GM20000 (cell line): ENCODE measurements at regions not wholly inside any gene's neighbourhood (a gene's known extent, or its start where the extent isn't known, plus 50 kb on each side); places are given as distances from the start of the nearest gene placed in this dataset.

Experiments used
- DNase-seq: peaks from one replicate; pipeline ENCODE4 v3.0.0; 2012; ENCODE audit warnings: low spot score
- TF ChIP-seq, protein P1 (sequence below): IDR thresholded peaks from 2 replicates; pipeline ENCODE4 v1.5.1; 2012; ENCODE audit warnings: mild to moderate bottlenecking, control low read depth; ENCODE audit errors: extremely low read depth, missing control alignments

GRCh38 chr7:20931739-20932138, 145.1 kb upstream of the SP8 start:
- TF ChIP-seq, protein P1, sequence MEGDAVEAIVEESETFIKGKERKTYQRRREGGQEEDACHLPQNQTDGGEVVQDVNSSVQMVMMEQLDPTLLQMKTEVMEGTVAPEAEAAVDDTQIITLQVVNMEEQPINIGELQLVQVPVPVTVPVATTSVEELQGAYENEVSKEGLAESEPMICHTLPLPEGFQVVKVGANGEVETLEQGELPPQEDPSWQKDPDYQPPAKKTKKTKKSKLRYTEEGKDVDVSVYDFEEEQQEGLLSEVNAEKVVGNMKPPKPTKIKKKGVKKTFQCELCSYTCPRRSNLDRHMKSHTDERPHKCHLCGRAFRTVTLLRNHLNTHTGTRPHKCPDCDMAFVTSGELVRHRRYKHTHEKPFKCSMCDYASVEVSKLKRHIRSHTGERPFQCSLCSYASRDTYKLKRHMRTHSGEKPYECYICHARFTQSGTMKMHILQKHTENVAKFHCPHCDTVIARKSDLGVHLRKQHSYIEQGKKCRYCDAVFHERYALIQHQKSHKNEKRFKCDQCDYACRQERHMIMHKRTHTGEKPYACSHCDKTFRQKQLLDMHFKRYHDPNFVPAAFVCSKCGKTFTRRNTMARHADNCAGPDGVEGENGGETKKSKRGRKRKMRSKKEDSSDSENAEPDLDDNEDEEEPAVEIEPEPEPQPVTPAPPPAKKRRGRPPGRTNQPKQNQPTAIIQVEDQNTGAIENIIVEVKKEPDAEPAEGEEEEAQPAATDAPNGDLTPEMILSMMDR = no peak
- no peak for DNase-seq

GRCh38 chr7:20932785-20933527, 146.3 kb upstream of the SP8 start:
- TF ChIP-seq, protein P1 = no peak
- DNase-seq = no peak

GRCh38 chr7:20945451-20945850, 158.8 kb upstream of the SP8 start:
- TF ChIP-seq, protein P1 = no peak
- DNase-seq = no peak

DNA sequence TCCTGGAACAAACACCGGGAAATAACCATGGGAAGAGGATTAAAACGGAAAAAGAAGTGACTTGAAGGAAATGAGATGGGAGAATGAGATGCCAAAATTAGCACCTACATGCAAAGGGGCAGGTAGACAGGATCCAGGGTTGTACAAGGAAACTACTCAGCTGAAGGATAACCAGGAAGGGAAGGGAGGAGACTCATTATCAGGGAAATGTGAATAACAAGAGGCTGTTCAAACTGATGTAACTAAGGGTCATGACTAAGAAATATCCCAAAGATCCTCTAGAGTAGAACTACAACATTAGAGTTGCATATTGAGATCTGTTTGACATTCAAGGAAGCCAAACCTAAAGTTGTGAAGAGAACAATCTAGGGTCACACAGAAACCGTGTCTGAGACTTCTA, 166.2 kb upstream of the SP8 start:
- no peak for DNase-seq
- TF ChIP-seq, protein P1 = no peak

- TF ChIP-seq, protein P1 = no peak
- DNase-seq = no peak
These were observed 168.3 kb upstream of the SP8 start for GRCh38 chr7:20954711-20955619.

DNA sequence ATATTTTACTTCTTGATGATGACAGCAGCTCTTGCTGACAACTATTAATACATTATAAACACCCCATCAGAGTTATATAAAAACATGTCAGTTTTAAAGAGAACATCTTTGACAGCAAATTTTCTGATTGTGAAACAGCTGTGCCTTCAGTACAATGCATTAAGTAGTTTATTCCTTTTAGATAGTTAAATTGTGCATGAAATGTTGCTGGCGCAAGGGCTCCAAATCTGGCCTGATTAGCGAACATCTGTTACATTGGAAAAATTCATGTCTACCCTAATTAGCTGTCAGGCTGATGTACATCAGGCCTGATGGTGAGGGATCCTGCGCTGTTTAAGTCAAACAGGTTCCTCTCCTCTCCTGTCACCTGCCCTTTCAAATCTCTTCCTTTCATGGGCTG, 171.9 kb upstream of the SP8 start:
- DNase-seq = no peak
- TF ChIP-seq, protein P1 = no peak

DNA sequence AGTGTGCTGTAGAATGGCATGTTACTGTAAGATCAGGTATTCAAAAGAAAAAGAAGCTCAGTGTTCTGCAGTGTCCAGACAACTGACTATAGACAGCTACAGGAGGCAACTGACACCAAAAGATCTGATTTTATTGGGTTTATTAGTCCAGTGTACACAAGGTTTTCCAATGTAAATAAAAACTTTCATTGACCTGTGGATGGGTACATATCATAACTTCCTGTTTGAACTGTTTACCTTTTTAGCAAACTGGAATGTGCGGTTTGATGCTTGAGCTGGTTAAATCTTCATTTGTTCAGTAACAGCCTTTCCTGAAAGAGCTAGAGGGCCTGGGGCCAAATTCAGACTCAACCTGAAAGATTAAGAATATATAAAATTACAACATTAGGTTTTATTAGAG, 172.6 kb upstream of the SP8 start:
- TF ChIP-seq, protein P1 = no peak
- DNase-seq = no peak
